Fibroblast of mammary gland (primary cell): ENCODE measurements at regions not wholly inside any gene's neighbourhood (a gene's known extent, or its start where the extent isn't known, plus 50 kb on each side); places are given as distances from the start of the nearest gene placed in this dataset.
A peak's percentile ranks its signal among the peaks of the same experiment; 100 is the strongest.

Experiments
- DNase-seq: peaks from one replicate; pipeline ENCODE4 v3.0.0-alpha.2; 2010; ENCODE audit warnings: low read depth
- H3K4me3 ChIP-seq: 2 replicates; pipeline ENCODE4 v1.5.1; 2011; ENCODE audit warnings: low read depth, mild to moderate bottlenecking, low read length, moderate library complexity; ENCODE audit not compliant: control insufficient read depth
- TF ChIP-seq, protein P1 (sequence below): conservative IDR thresholded peaks from 2 replicates; pipeline ENCODE4 v1.5.1; 2011; ENCODE audit warnings: low read depth, low read length, inconsistent platforms; ENCODE audit not compliant: control insufficient read depth, insufficient read depth

DNA sequence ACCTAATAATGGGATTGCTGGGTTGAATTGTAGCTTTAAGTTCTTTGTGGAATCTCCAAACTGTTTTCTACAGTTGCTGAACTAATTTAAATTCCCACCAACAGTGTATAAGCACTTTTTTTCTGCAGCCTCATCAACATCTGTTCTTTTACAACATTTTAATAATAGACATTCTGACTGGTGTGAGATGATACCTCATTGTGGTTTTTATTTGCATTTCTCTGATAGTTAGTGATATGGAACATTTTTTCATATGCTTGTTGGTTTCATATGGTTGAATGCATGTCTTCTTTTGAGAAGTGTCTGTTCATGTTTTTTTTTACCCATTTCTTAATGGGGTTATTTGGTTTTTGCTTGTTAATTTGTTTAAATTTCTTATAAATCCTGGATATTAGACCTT lies 1718.9 kb downstream of the C4orf33 start:
- DNase-seq, result no peak
- TF ChIP-seq, protein P1, sequence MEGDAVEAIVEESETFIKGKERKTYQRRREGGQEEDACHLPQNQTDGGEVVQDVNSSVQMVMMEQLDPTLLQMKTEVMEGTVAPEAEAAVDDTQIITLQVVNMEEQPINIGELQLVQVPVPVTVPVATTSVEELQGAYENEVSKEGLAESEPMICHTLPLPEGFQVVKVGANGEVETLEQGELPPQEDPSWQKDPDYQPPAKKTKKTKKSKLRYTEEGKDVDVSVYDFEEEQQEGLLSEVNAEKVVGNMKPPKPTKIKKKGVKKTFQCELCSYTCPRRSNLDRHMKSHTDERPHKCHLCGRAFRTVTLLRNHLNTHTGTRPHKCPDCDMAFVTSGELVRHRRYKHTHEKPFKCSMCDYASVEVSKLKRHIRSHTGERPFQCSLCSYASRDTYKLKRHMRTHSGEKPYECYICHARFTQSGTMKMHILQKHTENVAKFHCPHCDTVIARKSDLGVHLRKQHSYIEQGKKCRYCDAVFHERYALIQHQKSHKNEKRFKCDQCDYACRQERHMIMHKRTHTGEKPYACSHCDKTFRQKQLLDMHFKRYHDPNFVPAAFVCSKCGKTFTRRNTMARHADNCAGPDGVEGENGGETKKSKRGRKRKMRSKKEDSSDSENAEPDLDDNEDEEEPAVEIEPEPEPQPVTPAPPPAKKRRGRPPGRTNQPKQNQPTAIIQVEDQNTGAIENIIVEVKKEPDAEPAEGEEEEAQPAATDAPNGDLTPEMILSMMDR, result no peak
- H3K4me3 ChIP-seq, result no peak overlapping the region

DNA sequence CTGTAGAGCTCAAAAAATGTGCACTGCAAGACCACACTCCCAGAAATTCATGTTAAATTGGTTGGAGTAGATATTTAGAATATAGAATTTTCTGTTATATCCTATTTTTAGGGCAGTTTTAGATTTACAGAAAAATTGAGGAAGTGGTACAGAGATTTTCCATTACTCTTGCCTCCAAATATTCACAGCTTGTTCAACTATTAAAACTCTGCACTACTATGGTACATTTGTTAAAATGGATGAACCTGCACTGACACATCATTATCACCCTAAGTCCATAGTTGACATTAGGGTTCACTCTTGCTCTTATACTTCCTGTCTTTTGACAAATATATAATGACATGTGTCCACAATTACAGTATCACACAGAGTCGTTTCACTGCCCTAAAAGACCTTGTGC lies 1724.5 kb downstream of the C4orf33 start:
- H3K4me3 ChIP-seq, result no peak overlapping the region
- TF ChIP-seq, protein P1, result no peak

DNA sequence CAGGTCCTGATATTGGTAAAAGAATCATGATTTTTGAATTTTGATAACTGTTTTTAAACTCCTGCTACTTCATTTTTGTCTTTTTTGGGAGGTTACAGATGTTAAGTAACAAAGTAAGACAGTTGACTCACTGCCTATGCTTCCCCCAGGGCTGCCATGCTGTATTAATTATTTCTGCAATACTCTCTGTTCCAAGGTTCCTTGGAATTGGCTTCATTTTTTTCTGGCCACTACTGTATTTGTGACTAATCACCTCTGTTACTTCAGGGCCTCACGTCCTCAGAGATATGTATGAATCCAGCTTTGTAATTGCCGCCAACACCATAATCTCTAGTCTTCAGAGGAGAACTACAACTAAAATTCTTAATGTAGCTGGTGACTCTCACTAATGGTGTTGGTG lies 1729.3 kb downstream of the C4orf33 start:
- TF ChIP-seq, protein P1, result no peak
- DNase-seq, result peak; percentile 63
- H3K4me3 ChIP-seq, result no peak overlapping the region

More for the DNA sequence above, 1724.5 kb downstream of the C4orf33 start:
- DNase-seq, result no peak

DNA sequence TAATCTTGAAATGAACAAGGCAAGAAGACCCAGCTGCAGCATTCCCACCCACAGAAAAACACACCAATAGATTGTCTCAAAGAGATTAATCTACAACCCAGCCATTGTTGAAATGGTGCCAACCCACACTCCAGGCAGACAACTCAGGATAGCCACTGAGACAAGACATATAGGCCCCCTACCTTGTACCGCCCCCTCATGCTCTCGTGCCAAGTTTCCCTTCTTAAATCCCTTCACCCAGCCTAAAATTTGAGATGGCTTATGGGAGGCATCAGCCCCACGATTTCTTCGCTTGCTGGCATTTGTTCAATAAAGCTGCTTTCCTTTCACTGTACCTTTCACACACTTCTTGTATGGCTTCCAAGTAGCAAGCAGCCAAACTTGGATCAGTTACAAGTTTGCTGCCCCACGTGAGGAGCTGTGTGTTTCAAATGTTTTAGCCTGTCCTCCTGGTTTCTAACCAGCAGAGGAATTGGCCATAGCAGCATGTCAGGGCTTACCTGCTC lies 1754.1 kb downstream of the C4orf33 start:
- H3K4me3 ChIP-seq, result no peak overlapping the region
- DNase-seq, result peak; percentile 1
- TF ChIP-seq, protein P1, result no peak

DNA sequence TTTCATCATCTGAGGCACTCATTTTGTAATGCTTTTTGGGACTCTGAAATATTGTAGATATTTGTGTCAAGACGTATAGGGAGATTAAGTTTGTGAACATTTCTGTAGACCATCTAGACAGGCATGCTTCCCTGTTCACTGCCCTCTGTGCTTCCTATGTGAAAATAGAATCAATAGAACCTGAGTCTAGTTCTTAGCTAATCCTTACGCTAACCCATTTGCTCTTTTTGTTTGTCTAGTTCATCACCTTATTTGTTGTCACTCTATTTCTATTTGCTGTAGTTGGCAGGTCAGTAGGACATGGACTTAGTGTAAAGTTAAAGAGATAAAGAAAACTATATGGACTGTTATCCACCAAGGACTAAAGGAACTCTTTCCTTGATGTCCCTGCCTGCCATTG lies 1755.2 kb downstream of the C4orf33 start:
- DNase-seq, result no peak
- TF ChIP-seq, protein P1, result no peak
- no peak overlapping the region for H3K4me3 ChIP-seq

DNA sequence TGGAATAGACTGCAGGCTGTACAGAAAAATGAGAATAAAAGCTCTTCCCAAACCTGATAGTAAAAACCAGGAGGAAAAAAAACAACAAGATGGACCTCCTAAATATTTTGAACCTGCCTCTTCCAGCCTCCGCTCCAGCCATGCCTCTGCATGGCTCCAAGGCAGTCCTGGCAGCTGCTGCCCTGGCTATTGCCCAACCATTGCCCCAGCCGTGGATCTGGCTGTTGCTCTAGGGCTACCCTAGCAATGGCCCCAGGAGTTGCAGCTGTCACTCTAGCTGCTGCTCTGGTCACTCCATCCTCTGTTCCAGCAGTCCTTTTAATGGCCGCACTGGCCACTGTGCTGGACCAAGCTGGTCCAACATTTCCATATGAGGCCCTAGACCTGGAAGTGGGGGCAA lies 1756.0 kb downstream of the C4orf33 start:
- no peak for DNase-seq
- H3K4me3 ChIP-seq, result no peak overlapping the region
- TF ChIP-seq, protein P1, result no peak

DNA sequence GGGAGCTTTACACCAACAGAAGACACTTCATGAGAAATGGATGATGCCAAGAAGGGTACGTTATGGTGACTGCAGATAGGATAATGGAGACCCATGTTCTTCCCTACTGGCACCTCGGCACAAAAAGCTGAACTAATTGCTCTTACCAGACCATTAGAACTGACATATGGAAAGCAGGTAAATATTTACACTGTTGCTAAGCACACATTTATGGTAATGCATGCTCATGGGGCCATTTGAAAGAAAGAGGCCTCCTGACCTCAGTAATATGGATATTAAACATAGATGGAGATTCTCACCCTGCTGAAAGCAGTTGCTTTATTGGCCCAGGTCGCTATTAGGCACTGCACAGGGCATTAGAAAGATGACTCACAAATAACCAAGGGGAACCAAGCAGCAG lies 1759.6 kb downstream of the C4orf33 start:
- TF ChIP-seq, protein P1, result no peak
- no peak for DNase-seq

More for the DNA sequence above, 1759.6 kb downstream of the C4orf33 start:
- no peak overlapping the region for H3K4me3 ChIP-seq
